GM21526 (cell line): ENCODE measurements at regions not wholly inside any gene's neighbourhood (a gene's known extent, or its start where the extent isn't known, plus 50 kb on each side); places are given as distances from the start of the nearest gene placed in this dataset.
"Not testable (repeated sequence)": the region's sequence is repeated elsewhere in the genome, so short reads cannot be mapped to it uniquely, and the experiment has no call there.

ENCODE experiments used
- ATAC-seq: cut with Tn5 transposase; IDR thresholded peaks from one replicate; pipeline ENCODE4 v1.9.1; 2021; ENCODE audit warnings: moderate library complexity; ENCODE audit not compliant: unreplicated experiment, low FRiP score

- not testable (repeated sequence) for ATAC-seq
Measured at GRCh38 chr5:1598950-1599737, 75.4 kb upstream of the LPCAT1 start.

GRCh38 chr5:1597093-1597473 lies 73.3 kb upstream of the LPCAT1 start:
- ATAC-seq, result not testable (repeated sequence)

DNA sequence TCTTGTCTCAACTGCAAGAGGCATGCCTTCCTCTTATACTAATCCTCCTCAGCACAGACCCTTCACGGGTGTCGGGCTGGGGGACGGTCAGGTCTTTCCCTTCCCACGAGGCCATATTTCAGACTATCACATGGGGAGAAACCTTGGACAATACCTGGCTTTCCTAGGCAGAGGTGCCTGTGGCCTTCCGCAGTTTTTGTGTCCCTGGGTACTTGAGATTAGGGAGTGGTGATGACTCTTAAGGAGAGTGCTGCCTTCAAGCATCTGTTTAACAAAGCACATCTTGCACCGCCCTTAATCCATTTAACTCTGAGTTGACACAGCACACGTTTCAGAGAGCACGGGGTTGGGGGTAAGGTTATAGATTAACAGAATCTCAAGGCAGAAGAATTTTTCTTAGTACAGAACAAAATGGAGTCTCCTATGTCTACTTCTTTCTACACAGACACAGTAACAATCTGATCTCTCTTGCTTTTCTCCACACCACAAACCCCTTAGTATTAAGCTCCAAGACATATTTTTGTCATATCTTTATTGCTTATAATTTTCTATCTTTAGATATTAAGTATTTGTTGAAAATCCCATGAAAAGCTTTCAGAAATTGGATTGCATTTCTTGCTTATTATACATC lies 72.8 kb upstream of the LPCAT1 start:
- ATAC-seq, result not testable (repeated sequence)

- peak; percentile 82 for ATAC-seq
Measured at GRCh38 chr5:1594357-1595106, 70.8 kb upstream of the LPCAT1 start.

DNA sequence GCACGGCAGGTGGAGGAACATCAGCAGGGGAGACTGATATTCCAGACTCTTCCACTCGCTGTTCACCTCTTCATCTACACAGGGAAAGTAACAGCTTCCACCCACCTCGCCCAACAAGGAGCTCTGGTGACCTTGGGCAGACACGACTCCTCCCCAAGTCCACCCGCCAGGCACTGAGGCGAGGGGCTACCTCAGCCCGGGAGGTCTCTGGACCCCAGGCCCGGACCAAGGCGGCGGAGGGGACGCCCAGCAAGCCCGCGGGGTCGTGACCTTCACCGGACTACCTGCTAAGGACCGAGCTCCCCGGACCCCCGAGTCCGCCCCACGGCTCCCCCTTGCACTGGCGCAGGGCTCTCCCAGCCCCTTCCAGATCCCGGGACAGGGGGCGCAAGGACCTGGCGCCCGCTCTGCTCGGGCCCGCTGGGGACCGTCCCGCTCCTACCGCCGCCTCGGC lies 70.2 kb upstream of the LPCAT1 start:
- peak; percentile 30 for ATAC-seq

GRCh38 chr5:1588071-1588694 lies 64.4 kb upstream of the LPCAT1 start:
- ATAC-seq, result not testable (repeated sequence)

DNA sequence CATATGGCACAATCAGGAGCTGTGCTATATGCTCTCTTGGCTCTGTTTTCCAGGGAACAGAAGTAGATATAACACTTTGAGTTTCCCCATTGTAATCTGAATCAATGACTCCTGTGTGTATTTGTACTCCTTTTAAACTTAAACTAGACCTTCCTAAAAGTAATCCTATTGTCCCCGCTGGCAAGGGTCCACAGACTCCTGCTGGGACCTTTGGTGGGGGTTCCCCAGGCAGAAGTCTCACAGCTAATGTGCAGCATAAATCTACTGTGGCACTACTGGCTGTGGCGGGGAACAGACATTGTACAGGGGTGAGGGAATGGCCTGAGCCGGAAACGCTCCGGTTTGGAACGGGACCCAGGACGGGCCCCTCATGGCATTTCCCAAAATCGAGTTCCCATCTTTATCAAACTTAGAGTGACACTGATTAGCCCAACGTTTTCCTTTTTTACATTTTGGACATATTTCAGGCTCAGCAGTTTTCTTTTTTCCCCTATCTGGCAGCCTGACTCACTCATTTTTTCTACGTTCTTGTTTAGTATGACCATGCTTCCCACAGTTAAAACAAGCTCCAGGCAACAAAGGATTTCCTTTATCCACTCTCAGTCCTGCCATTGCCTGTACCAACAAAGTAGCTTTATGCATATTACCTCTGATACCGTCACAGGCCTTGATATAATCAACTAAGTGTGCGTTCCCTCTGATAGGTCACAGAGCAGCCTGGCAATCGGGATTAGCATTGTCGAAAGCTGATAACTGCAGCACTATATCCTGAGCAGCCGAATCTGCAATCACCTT lies 59.5 kb upstream of the LPCAT1 start:
- not testable (repeated sequence) for ATAC-seq

DNA sequence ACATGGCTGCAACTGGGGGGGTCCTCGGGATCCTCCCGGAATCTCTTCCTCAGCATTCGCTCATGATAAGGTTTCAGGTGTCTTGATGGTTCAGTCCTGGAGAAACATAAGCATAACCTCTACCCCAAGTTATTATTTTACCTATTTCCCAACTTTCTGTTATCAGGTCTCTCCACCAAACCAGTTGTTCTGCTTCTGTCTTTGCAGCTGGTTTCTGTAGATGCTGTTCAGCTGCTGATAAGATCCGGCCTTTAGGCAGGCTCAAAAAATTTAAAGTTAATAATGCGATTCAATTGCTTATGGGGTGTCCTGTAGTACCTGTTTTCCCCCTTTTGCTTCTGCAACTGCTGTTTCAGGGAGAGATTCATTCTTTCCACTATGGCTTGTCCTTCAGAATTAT lies 55.6 kb upstream of the LPCAT1 start:
- not testable (repeated sequence) for ATAC-seq

- not testable (repeated sequence) for ATAC-seq
Measured at GRCh38 chr5:1576851-1577250, 53.1 kb upstream of the LPCAT1 start.

DNA sequence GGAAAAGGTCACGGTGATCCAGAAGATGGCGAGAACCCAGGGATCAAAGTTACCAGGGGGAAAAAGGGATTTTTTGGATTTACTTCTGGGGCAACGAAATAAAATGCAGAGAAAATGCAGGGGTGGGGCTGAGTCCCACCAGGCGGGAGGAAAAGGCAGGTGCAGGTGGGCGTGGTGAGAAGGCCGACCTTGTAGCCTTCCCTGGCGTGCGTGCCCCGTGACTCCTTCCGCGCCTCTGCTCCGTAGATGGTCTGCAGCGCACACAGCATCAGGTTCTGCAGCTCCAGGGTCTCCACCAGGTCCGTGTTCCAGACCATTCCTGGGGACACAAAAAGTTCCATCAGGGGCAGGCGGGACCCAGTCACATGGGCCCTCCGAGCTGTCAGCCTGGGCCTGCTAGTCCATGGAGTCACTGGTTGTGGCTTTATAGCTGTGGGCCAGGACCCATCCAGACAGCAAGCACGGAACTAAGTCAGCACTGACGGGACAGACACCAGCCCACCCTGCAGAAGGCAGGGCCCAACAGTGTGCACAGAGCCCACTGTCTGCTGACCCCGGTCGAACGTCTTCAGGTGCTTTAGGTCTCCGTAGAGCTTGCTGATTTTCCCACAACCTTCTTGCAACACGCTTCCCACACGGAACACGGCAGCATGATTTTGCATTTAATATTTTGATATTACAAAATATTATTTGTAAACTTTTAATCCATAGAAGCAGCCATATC lies 52.4 kb upstream of the LPCAT1 start:
- ATAC-seq, result not testable (repeated sequence)

GRCh38 chr5:1575491-1575890 lies 51.7 kb upstream of the LPCAT1 start:
- ATAC-seq, result not testable (repeated sequence)

GRCh38 chr5:1574023-1574318 lies 50.2 kb upstream of the LPCAT1 start:
- ATAC-seq, result not testable (repeated sequence)

GRCh38 chr5:1573217-1574022 lies 49.7 kb upstream of the LPCAT1 start:
- ATAC-seq, result not testable (repeated sequence)
